Hepatocyte (in vitro differentiated cells): ENCODE measurements at regions not wholly inside any gene's neighbourhood (a gene's known extent, or its start where the extent isn't known, plus 50 kb on each side); places are given as distances from the start of the nearest gene placed in this dataset.

Experiments
- EZH2 ChIP-seq: fragments of 200-600 bp; sonication (generic); IDR thresholded peaks from 2 replicates; pipeline ENCODE4 v1.6.1; 2016; ENCODE audit warnings: antibody characterized with exemption, mild to moderate bottlenecking, borderline replicate concordance
- EZH2phosphoT487 ChIP-seq: fragments of 200-600 bp; sonication (generic); IDR thresholded peaks from one replicate; pipeline ENCODE4 v1.6.1; 2018; ENCODE audit warnings: antibody characterized with exemption, mild to moderate bottlenecking, low read depth, moderate library complexity; ENCODE audit not compliant: unreplicated experiment, severe bottlenecking
- TF ChIP-seq, protein P1 (sequence below): fragments of 200-600 bp; sonication (generic); IDR thresholded peaks from 2 replicates; pipeline ENCODE4 v1.5.1; 2016; ENCODE audit warnings: antibody characterized with exemption, mild to moderate bottlenecking; ENCODE audit not compliant: poor library complexity

- TF ChIP-seq, protein P1, sequence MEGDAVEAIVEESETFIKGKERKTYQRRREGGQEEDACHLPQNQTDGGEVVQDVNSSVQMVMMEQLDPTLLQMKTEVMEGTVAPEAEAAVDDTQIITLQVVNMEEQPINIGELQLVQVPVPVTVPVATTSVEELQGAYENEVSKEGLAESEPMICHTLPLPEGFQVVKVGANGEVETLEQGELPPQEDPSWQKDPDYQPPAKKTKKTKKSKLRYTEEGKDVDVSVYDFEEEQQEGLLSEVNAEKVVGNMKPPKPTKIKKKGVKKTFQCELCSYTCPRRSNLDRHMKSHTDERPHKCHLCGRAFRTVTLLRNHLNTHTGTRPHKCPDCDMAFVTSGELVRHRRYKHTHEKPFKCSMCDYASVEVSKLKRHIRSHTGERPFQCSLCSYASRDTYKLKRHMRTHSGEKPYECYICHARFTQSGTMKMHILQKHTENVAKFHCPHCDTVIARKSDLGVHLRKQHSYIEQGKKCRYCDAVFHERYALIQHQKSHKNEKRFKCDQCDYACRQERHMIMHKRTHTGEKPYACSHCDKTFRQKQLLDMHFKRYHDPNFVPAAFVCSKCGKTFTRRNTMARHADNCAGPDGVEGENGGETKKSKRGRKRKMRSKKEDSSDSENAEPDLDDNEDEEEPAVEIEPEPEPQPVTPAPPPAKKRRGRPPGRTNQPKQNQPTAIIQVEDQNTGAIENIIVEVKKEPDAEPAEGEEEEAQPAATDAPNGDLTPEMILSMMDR, result no peak
- TF ChIP-seq EZH2phosphoT487 (no peak), EZH2 (no peak)
Measured at GRCh38 chr6:26223228-26223627, 136.0 kb downstream of the HFE start.
